ENCODE measurements at regions not wholly inside any gene's neighbourhood (a gene's known extent, or its start where the extent isn't known, plus 50 kb on each side); places are given as distances from the start of the nearest gene placed in this dataset.

GRCh38 chr2:57550912-57551311 lies 495.7 kb upstream of the VRK2 start:
- TF ChIP-seq CTCF (conservative IDR thresholded peaks at IDR 0.05; ENCODE audit: low read length) = no peak
- TF ChIP-seq EZH2phosphoT487 (IDR thresholded peaks at IDR 0.05; ENCODE audit: borderline replicate concordance) = no peak
